GM21367 (cell line): ENCODE measurements at regions not wholly inside any gene's neighbourhood (a gene's known extent, or its start where the extent isn't known, plus 50 kb on each side); places are given as distances from the start of the nearest gene placed in this dataset.
A peak's percentile ranks its signal among the peaks of the same experiment; 100 is the strongest.
"Not testable (repeated sequence)": the region's sequence is repeated elsewhere in the genome, so short reads cannot be mapped to it uniquely, and the experiment has no call there.

Experiments used
- ATAC-seq: cut with Tn5 transposase; IDR thresholded peaks from one replicate; pipeline ENCODE4 v1.9.1; 2021; ENCODE audit not compliant: unreplicated experiment

DNA sequence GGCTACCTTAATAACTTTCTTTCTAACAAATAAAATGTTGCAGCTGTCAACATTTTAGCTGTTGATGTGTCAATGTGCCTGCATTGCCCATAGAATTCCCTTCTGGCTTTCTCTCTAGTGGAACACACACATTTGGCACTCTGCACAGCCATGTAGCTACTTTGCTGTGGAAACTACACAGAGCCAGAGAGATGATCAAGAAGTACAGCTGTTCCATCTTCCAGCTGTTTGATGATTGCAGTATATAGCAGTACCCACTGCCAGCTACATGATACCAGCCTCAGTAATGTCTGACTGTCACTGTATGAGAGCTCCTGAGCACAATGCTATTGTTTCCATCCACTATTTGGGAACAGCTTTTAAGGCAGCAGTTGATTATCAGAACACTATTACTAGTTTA lies 843.0 kb downstream of the PCDH17 start:
- no peak for ATAC-seq

DNA sequence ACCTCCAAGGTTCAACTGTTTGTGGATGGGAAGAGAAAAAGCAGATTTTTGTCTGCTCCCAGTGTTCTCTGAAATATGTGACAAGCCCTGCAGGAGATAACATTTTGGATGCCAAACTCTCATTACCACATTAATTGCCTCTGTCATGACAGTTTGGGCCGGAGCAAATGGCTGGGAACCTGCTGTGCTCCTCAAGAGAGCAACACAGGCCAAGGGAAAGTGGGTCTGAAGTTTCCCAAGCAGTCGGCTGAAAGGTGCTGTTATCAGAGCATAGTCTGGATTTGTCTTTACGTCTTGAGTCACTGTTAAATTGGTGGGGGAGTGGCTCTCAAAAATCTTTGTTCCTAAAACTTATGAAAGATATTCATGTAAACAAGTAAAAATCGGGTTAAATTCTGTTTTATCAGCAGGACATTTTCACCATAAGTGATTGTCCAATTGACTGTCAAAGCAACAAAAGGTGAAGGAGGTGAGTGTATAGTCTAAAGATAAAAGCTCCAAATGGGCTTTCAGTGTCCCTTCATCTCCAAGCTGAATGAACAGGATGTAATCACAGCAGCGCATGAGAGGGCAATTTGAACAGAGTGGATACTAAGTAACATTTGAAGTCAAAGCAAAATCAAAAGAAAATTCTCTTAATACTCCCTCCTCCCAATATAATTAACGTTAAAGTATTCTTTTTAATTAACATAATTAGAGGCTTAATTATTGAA lies 844.8 kb downstream of the PCDH17 start:
- no peak for ATAC-seq

GRCh38 chr13:58478858-58479257 lies 847.3 kb downstream of the PCDH17 start:
- ATAC-seq: no peak

- ATAC-seq: no peak
Observed at GRCh38 chr13:58480061-58480460, 848.5 kb downstream of the PCDH17 start.

- ATAC-seq: no peak
Observed at GRCh38 chr13:58488251-58488650, 856.7 kb downstream of the PCDH17 start.

GRCh38 chr13:58495668-58496067 lies 864.1 kb downstream of the PCDH17 start:
- ATAC-seq: no peak

- ATAC-seq: no peak
Observed at GRCh38 chr13:58500938-58501337, 869.4 kb downstream of the PCDH17 start.

DNA sequence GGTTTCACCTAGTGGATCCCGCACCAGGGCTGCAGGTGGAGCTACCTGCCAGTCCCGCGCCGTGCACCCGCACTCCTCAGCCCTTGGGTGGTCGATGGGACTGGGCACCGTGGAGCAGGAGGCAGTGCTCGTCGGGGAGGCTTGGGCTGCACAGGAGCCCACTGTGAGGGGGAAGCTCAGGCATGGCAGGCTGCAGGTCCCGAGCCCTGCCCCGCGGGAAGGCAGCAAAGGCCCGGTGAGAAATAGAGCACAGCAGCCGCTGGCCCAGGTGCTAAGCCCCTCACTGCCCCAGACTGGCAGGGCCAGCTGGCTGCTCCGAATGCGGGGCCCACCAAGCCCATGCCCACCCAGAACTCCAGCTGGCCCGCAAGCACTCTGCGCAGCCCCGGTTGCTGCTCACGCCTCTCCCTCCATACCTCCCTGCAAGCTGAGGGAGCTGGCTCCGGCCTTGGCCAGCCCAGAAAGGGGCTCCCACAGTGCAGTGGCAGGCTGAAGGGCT lies 872.7 kb downstream of the PCDH17 start:
- not testable (repeated sequence) for ATAC-seq

DNA sequence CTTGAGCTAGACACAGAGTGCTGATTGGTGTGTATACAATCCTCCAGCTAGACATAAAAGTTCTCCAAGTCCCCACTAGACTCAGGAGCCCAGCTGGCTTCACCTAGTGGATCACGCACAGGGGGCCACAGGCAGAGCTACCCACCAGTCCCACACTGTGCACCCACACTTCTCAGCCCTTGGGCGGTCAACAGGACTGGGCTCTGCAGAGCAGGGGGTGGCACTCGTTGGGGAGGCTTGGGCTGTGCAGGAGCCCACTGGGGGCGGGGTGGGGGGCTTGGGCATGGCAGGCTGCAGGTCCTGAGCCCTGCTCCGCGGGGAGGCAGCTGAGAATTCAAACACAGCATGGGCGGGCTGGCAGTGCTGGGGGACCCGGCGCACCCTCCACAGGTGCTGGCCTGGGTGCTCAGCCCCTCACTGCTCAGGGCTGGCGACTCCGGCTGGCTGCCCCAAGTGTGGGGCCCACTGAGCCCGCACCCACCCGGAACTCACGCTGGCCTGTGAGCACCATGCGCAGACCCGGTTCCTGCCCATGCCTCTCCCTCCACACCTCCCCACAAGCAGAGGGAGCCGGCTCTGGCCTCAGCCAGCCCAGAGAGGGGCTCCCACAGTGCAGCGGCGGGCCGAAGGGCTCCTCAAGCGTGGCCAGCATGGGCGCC lies 873.8 kb downstream of the PCDH17 start:
- ATAC-seq: not testable (repeated sequence)

GRCh38 chr13:58528351-58528750 lies 896.8 kb downstream of the PCDH17 start:
- ATAC-seq: no peak

DNA sequence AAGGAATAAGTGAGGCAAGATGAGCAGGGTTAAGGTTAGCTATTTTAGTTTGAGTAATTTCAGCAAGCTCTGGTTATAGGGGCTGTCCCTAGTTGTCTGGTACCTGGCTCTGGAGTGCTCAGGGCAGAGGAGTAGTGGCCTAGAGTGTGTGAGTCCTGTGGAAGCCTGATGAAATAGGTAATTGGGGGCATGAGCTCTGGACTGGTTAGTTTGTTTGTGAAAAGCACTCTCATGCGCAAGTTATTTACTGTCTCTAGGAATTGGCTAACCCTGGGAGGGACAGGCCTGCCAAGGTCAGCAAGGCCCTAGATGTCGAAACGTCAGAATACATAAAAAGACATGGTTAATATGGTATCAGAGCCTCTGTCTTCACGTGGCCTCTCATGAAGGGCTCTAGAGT lies 900.1 kb downstream of the PCDH17 start:
- ATAC-seq: no peak

DNA sequence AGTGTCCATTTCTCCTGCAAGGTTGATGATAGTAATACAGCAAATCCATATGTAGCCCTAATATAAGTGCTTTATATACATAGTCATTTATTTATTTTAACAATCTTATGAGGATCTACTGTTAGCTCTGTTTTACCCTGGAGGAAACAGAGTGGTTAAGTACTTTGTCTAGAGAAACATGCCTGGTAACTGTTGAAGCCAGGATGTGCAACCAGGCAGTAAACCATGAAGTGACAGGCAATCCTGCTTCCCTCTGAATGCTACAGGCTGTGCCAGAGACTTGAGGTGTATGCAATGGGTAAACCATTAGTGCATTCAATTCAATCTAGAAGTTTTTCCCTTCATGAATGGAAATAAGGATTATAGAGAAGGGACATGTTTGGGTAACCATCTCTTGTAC lies 911.0 kb downstream of the PCDH17 start:
- ATAC-seq: no peak

GRCh38 chr13:58547419-58547818 lies 915.9 kb downstream of the PCDH17 start:
- no peak for ATAC-seq

DNA sequence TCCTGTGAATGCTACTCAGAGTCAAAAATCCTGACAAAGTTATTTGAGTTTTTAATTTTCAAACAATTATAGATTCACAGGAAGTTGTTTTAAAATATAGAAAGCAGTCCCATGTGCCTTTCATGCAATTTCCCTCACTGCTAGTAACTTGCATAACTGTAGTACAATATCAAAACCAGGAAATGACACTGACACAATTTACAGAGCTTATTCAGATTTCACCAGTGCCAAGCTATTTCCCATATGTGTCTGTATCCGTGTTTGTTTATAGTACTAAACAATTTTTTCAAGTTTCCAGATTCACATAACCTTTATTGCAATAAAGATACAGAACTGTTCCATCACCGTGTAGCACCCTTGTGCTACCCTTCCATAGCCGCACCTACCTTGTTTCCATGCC lies 934.6 kb downstream of the PCDH17 start:
- no peak for ATAC-seq

- ATAC-seq: no peak
Observed at GRCh38 chr13:58573743-58574142, 942.2 kb downstream of the PCDH17 start.

DNA sequence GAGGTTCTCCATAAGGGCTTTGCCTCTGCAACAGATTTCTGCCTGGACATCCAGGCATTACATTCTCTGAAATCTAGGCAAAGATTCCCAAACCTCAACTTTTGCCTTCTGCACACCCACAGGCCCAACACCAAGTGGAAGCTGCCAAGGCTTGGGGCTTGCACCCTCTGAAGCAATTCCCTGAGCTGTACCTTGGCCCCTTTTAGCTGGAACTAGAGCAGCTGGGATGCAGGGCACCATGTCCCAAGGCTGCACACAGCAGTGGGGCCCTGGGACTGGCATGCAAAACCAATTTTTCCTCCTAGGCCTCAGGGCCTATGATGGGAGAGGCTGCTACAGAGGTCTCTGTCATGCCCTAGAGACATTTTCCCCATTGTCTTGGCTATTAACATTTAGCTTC lies 943.2 kb downstream of the PCDH17 start:
- no peak for ATAC-seq

- ATAC-seq: no peak
Observed at GRCh38 chr13:58579468-58579867, 947.9 kb downstream of the PCDH17 start.

GRCh38 chr13:58583966-58584365 lies 952.4 kb downstream of the PCDH17 start:
- ATAC-seq: no peak

GRCh38 chr13:58584610-58585009 lies 953.1 kb downstream of the PCDH17 start:
- no peak for ATAC-seq

GRCh38 chr13:58587183-58587582 lies 955.6 kb downstream of the PCDH17 start:
- peak; percentile 97 for ATAC-seq

DNA sequence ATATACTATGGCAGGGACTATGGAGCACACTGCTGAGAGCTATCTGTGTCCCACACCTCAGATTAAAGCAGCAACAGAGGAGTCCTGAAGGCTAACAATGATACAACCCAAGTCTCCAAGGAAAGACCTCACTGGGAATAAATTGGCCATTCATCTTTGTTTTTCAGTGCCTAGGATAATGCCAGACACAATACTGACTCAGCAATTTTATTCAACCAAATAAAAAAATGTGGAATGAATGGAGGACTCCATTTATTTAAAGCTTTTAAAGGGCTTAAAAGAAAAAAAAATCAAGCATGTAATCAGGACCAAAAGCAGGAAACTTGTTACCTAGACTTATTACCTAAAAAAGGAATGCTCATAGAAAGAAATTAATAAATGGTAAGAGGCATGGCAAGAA lies 960.5 kb downstream of the PCDH17 start:
- ATAC-seq: no peak

DNA sequence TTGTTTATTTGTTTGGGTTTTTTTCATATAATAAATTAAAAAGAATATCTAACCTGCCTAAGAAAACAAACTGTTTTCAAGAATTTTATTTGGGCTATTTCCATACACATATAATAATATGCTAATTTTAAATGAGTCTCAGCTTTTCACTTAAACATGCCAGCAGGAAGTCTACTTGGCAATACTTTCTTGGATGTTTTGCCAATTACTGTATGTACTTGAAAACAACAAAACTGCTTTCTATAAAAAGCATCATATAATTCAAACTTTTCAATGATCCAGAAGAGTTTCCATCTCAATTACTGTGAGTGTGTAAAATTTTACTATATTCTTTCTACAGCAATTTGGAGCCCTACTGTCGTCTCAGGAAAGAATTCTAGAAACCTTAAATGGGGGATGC lies 961.2 kb downstream of the PCDH17 start:
- no peak for ATAC-seq
